A549 (cell line): ENCODE measurements at regions not wholly inside any gene's neighbourhood (a gene's known extent, or its start where the extent isn't known, plus 50 kb on each side); places are given as distances from the start of the nearest gene placed in this dataset.

Source experiments
- CEBPB ChIP-seq, 2 experiments: fragments of >200 bp in 1 of 2; sonication (Bioruptor Twin) in 1 of 2; formaldehyde crosslinking in 1 of 2; IDR thresholded peaks; 2 replicates each; pipeline ENCODE4 v1.6.1; 2012 to 2016
- CHD2 ChIP-seq: fragments of 150-350 bp; IDR thresholded peaks from 2 replicates; pipeline ENCODE4 v1.6.1; 2014; ENCODE audit warnings: low read length; ENCODE audit not compliant: partially characterized antibody
- CTCF ChIP-seq: fragments of >200 bp; sonication (Bioruptor Twin); formaldehyde crosslinking; IDR thresholded peaks from 3 replicates; pipeline ENCODE4 v1.5.1; 2016
- HDAC2 ChIP-seq: fragments of 200-600 bp; sonication (generic); IDR thresholded peaks from 2 replicates; pipeline ENCODE4 v1.6.1; 2016
- HOXA7 ChIP-seq: fragments of 250-450 bp; sonication (Bioruptor Pico); IDR thresholded peaks from 2 replicates; pipeline ENCODE4 v1.5.0; 2020; ENCODE audit warnings: mild to moderate bottlenecking, moderate library complexity
- MYC ChIP-seq: IDR thresholded peaks from 2 replicates; pipeline ENCODE4 v1.6.1; 2012; ENCODE audit warnings: mild to moderate bottlenecking, inconsistent platforms, low read length, improper control_type of control experiment, borderline replicate concordance
- POLR2A ChIP-seq: IDR thresholded peaks from 2 replicates; pipeline ENCODE4 v1.6.1; 2012; ENCODE audit warnings: mild to moderate bottlenecking, low read length
- RARB ChIP-seq: fragments of 250-450 bp; sonication (Bioruptor Pico); IDR thresholded peaks from 2 replicates; pipeline ENCODE4 v1.8.0; 2021; ENCODE audit warnings: mild to moderate bottlenecking, moderate library complexity
- TF ChIP-seq, protein P1 (sequence below): fragments of 150-350 bp; IDR thresholded peaks from 2 replicates; pipeline ENCODE4 v1.6.1; 2014; ENCODE audit warnings: low read depth, mild to moderate bottlenecking, low read length
- TF ChIP-seq, protein P2 (sequence below): fragments of 200-600 bp; sonication (generic); IDR thresholded peaks from 2 replicates; pipeline ENCODE4 v1.6.1; 2016; ENCODE audit warnings: antibody characterized with exemption, mild to moderate bottlenecking, moderate library complexity
- TF ChIP-seq, protein P3 (sequence below): IDR thresholded peaks from 2 replicates; pipeline ENCODE4 v1.6.1; 2012

DNA sequence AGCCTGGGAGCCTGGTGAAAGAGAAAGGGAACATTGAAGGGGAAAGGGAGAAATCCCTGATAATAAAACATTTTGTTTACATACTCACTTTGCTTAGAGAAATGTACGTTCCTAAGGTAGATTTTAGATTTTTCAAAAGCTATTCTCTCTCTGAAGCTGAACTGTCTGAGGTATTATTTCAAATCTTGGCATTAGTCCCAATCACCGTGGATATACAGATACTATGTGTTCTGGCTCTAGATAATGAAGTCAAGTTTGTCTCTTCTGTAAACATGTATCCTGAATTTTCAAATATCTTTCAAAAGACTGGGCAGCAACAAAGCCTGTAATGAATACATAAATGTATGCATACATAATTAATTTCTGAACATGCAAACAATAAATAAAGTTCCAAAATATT is 1104.2 kb upstream of the FAM98A start:
- TF ChIP-seq POLR2A, result no peak
- no peak for TF ChIP-seq CTCF
- TF ChIP-seq, protein P1, sequence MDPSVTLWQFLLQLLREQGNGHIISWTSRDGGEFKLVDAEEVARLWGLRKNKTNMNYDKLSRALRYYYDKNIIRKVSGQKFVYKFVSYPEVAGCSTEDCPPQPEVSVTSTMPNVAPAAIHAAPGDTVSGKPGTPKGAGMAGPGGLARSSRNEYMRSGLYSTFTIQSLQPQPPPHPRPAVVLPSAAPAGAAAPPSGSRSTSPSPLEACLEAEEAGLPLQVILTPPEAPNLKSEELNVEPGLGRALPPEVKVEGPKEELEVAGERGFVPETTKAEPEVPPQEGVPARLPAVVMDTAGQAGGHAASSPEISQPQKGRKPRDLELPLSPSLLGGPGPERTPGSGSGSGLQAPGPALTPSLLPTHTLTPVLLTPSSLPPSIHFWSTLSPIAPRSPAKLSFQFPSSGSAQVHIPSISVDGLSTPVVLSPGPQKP, result no peak
- TF ChIP-seq MYC, result no peak
- TF ChIP-seq, protein P2, sequence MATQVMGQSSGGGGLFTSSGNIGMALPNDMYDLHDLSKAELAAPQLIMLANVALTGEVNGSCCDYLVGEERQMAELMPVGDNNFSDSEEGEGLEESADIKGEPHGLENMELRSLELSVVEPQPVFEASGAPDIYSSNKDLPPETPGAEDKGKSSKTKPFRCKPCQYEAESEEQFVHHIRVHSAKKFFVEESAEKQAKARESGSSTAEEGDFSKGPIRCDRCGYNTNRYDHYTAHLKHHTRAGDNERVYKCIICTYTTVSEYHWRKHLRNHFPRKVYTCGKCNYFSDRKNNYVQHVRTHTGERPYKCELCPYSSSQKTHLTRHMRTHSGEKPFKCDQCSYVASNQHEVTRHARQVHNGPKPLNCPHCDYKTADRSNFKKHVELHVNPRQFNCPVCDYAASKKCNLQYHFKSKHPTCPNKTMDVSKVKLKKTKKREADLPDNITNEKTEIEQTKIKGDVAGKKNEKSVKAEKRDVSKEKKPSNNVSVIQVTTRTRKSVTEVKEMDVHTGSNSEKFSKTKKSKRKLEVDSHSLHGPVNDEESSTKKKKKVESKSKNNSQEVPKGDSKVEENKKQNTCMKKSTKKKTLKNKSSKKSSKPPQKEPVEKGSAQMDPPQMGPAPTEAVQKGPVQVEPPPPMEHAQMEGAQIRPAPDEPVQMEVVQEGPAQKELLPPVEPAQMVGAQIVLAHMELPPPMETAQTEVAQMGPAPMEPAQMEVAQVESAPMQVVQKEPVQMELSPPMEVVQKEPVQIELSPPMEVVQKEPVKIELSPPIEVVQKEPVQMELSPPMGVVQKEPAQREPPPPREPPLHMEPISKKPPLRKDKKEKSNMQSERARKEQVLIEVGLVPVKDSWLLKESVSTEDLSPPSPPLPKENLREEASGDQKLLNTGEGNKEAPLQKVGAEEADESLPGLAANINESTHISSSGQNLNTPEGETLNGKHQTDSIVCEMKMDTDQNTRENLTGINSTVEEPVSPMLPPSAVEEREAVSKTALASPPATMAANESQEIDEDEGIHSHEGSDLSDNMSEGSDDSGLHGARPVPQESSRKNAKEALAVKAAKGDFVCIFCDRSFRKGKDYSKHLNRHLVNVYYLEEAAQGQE, result no peak
- TF ChIP-seq CHD2, result no peak
- no peak for TF ChIP-seq HDAC2
- no peak for TF ChIP-seq RARB (CRISPR knock-in tag)
- TF ChIP-seq HOXA7 (CRISPR knock-in tag), result no peak
- TF ChIP-seq CEBPB (IDR thresholded peaks at IDR 0.05), result no peak
- TF ChIP-seq, protein P3, sequence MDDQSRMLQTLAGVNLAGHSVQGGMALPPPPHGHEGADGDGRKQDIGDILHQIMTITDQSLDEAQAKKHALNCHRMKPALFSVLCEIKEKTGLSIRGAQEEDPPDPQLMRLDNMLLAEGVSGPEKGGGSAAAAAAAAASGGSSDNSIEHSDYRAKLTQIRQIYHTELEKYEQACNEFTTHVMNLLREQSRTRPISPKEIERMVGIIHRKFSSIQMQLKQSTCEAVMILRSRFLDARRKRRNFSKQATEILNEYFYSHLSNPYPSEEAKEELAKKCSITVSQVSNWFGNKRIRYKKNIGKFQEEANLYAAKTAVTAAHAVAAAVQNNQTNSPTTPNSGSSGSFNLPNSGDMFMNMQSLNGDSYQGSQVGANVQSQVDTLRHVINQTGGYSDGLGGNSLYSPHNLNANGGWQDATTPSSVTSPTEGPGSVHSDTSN, result no peak
